ENCODE measurements at regions not wholly inside any gene's neighbourhood (a gene's known extent, or its start where the extent isn't known, plus 50 kb on each side); places are given as distances from the start of the nearest gene placed in this dataset.

- Mint-ChIP-seq H3K27me3 (no peaks in the 10 kb centered on the region), H3K36me3 (ENCODE audit: low read depth) (no peaks in the 10 kb centered on the region), H3K4me1 (ENCODE audit: low read depth) (no peaks in the 10 kb centered on the region), H3K4me3 (no peak overlapping the region), H3K9me3 (peaks cover 3% of the 10 kb centered on the region), H3K27ac (no peak overlapping the region)
- TF ChIP-seq CTCF (IDR thresholded peaks at IDR 0.05) = no peak
- ATAC-seq (ENCODE audit: poor library complexity) (no peak), DNase-seq (no peak)
- H3K27ac ChIP-seq (ENCODE audit: low read depth in 1 of 2, low read length in 2 of 2) = no peak overlapping the region
- no peaks in the 10 kb centered on the region for H3K4me1 ChIP-seq (ENCODE audit: insufficient read depth, low read length)
- H3K27me3 ChIP-seq (ENCODE audit: control insufficient read depth in 1 of 2, insufficient read depth in 2 of 2, low read length in 2 of 2) = no peaks in the 10 kb centered on the region
- ChIA-PET POLR2A (no interaction called here), CTCF (no interaction called here)
- no peak overlapping the region for H3K4me3 ChIP-seq (ENCODE audit: low read length)
- no peaks in the 10 kb centered on the region for H3K9me3 ChIP-seq (ENCODE audit: control insufficient read depth in 1 of 2, insufficient read depth in 1 of 2, low read length in 2 of 2)
- intact Hi-C loops (cut with DNase I, micrococcal nuclease) = no loop called here
- H3K36me3 ChIP-seq (ENCODE audit: insufficient read depth, low read length) = no peaks in the 10 kb centered on the region
Observed at GRCh38 chr16:26680671-26681070, 386.1 kb upstream of the C16orf82 start.

GRCh38 chr16:26688105-26688504 lies 378.6 kb upstream of the C16orf82 start:
- H3K9me3 ChIP-seq (ENCODE audit: control insufficient read depth in 1 of 2, insufficient read depth in 1 of 2, low read length in 2 of 2) = no peaks in the 10 kb centered on the region
- ChIA-PET POLR2A (no interaction called here), CTCF (no interaction called here)
- H3K4me3 ChIP-seq (ENCODE audit: low read length) = no peak overlapping the region
- Mint-ChIP-seq H3K27me3 (peaks cover 24% of the 10 kb centered on the region), H3K9me3 (peaks cover 3% of the 10 kb centered on the region), H3K4me1 (ENCODE audit: low read depth) (no peaks in the 10 kb centered on the region), H3K27ac (no peak overlapping the region), H3K4me3 (no peak overlapping the region), H3K36me3 (ENCODE audit: low read depth) (no peaks in the 10 kb centered on the region)
- H3K36me3 ChIP-seq (ENCODE audit: insufficient read depth, low read length) = no peaks in the 10 kb centered on the region
- intact Hi-C loops (cut with DNase I, micrococcal nuclease) = no loop called here
- no peaks in the 10 kb centered on the region for H3K27me3 ChIP-seq (ENCODE audit: control insufficient read depth in 1 of 2, insufficient read depth in 2 of 2, low read length in 2 of 2)
- ATAC-seq (ENCODE audit: poor library complexity) = no peak
- no peak overlapping the region for H3K27ac ChIP-seq (ENCODE audit: low read depth in 1 of 2, low read length in 2 of 2)
- no peak for TF ChIP-seq CTCF (IDR thresholded peaks at IDR 0.05)
- no peak for DNase-seq
- no peaks in the 10 kb centered on the region for H3K4me1 ChIP-seq (ENCODE audit: insufficient read depth, low read length)

GRCh38 chr16:26688699-26689098 lies 378.0 kb upstream of the C16orf82 start:
- ChIA-PET CTCF (no interaction called here), POLR2A (no interaction called here)
- Histone ChIP-seq H3K4me1 (ENCODE audit: insufficient read depth, low read length) (no peaks in the 10 kb centered on the region), H3K27me3 (ENCODE audit: control insufficient read depth in 1 of 2, insufficient read depth in 2 of 2, low read length in 2 of 2) (no peaks in the 10 kb centered on the region), H3K36me3 (ENCODE audit: insufficient read depth, low read length) (no peaks in the 10 kb centered on the region), H3K9me3 (ENCODE audit: control insufficient read depth in 1 of 2, insufficient read depth in 1 of 2, low read length in 2 of 2) (no peaks in the 10 kb centered on the region), H3K27ac (ENCODE audit: low read depth in 1 of 2, low read length in 2 of 2) (no peak overlapping the region), H3K4me3 (ENCODE audit: low read length) (no peak overlapping the region)
- ATAC-seq (ENCODE audit: poor library complexity) = no peak
- H3K27me3 Mint-ChIP-seq = peaks cover 24% of the 10 kb centered on the region
- no peaks in the 10 kb centered on the region for H3K4me1 Mint-ChIP-seq (ENCODE audit: low read depth)
- intact Hi-C loops (cut with DNase I, micrococcal nuclease) = no loop called here
- H3K36me3 Mint-ChIP-seq (ENCODE audit: low read depth) = no peaks in the 10 kb centered on the region
- H3K4me3 Mint-ChIP-seq = no peak overlapping the region
- peaks cover 3% of the 10 kb centered on the region for H3K9me3 Mint-ChIP-seq
- no peak overlapping the region for H3K27ac Mint-ChIP-seq
- no peak for DNase-seq
- no peak for TF ChIP-seq CTCF (IDR thresholded peaks at IDR 0.05)
